Adrenal gland (tissue), 5 donors: ENCODE measurements at regions not wholly inside any gene's neighbourhood (a gene's known extent, or its start where the extent isn't known, plus 50 kb on each side); places are given as distances from the start of the nearest gene placed in this dataset.

Experiments used
- CTCF ChIP-seq, 6 experiments: fragments of 450-650 bp in 4 of 6; fragments of 200-600 bp in 2 of 6; sonication (generic) in 1 of 6; IDR thresholded peaks; 1 replicate in 5 of 6; 2 replicates in 1 of 6; pipeline versions ENCODE4 v1.5.1 to v1.8.0; 2016 to 2021; ENCODE audit warnings: antibody characterized with exemption in 6 of 6, mild to moderate bottlenecking in 2 of 6, moderate library complexity in 1 of 6
- POLR2A ChIP-seq, 2 donors: fragments of 450-650 bp; IDR thresholded peaks; one replicate each; pipeline ENCODE4 v1.6.1; 2017; ENCODE audit warnings: antibody characterized with exemption in 2 of 2, mild to moderate bottlenecking in 2 of 2, moderate library complexity in 1 of 2
- donor health status: DM: no; HTN: no; CAD: no.

GRCh38 chr14:97056086-97056485 is 258.9 kb downstream of the VRK1 start:
- no peak for TF ChIP-seq POLR2A (IDR thresholded peaks at IDR 0.05)
- TF ChIP-seq CTCF (IDR thresholded peaks at IDR 0.05): no peak
